Ammon's horn (tissue), 1 donor: ENCODE measurements at regions not wholly inside any gene's neighbourhood (a gene's known extent, or its start where the extent isn't known, plus 50 kb on each side); places are given as distances from the start of the nearest gene placed in this dataset.
"Not testable (repeated sequence)": the region's sequence is repeated elsewhere in the genome, so short reads cannot be mapped to it uniquely, and the experiment has no call there.

Experiments
- DNase-seq: peaks from one replicate; pipeline ENCODE4 v3.0.0-alpha.2; 2016; ENCODE audit warnings: low spot score

DNA sequence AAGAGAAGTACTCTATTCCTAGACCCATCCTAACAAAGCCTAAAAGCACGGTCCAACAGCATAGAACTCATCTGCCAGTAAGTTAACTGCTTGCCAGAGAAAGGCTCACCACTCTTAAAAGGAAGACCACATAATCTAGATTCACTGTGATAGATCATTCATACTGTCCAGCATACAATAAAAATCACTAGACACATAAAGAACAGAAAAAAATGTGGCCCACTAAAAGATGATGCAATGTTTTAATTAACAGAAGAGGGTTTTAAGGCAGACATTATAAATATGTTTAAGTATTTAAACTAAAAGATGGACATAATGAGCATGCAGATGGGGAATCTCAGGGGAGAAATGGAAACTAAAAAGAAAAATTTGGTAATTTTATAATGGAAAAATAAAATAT lies 157.5 kb upstream of the CDH4 start:
- no peak for DNase-seq

DNA sequence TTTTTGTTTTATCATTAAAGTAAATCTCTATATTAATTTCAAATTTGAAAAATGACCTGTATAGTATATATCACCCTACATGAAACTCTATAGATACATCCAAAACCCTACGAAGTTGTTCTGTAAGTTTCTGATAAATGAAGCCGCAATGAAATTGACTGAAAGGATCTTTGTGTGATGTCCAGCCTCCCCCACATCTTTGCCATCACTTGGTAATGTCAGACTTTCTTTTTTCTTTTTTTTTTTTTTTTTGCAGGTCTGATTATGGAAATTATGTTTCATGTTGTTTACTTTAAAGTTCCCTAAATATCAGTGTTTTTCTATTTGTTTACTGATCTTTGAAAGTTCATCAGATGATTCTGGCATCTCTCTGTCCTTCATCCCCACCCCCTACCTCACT lies 155.6 kb upstream of the CDH4 start:
- no peak for DNase-seq

GRCh38 chr20:61099806-61100205 lies 152.3 kb upstream of the CDH4 start:
- DNase-seq, result peak; percentile 5

DNA sequence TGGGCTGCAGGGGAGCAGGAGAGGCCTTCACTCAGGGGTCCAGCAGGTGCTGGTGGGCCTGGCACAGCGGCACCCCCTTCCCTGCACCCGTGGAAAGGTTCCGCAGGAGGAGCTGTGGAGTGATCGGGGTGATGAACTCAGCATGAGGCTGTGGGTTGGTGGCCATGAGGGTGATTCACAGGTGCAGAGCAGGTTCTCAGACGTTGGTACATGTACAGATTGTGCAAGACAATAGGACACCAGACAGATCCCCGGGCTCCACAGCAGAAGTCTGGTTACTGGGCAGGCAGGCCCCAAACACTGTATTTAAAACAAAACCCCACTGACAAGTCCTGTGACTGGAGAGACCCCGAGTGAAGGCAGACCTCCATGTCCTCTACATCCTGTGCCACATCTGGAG lies 151.6 kb upstream of the CDH4 start:
- DNase-seq, result no peak

DNA sequence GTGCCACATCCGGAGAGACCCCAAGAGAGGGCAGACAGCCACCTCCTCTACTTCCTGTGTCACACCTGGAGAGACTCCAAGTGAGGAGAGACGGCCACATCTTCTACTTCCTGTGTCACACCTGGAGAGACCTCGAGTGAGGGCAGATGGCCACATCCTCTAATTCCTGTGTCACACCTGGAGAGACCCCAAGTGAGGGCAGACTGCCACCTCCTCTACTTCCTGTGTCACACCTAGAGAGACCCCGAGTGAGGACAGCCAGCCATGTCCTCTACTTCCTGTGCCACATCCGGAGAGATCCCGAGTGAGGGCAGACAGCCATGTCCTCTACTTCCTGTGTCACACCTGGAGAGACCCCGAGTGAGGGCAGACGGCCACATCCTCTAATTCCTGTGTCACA lies 150.7 kb upstream of the CDH4 start:
- DNase-seq, result not testable (repeated sequence)

DNA sequence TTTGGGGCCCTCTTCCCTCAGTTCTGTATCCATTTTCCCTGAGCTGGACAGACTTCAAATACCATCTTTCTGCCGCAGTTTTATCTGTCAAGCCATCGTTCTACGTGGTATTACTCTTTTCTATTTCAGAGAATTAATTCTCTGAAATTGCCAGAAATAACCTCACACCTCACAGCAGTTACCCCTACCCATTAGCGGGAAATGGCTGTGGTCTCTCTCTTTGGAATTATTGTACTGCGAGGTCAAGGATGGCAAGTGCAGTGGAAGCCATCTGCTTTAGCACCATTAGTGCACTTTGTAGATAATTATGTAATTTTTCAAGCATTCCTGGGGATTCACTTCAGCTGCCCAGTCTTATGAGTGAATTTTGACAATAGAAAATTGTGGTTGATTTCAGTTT lies 147.8 kb upstream of the CDH4 start:
- DNase-seq, result no peak

DNA sequence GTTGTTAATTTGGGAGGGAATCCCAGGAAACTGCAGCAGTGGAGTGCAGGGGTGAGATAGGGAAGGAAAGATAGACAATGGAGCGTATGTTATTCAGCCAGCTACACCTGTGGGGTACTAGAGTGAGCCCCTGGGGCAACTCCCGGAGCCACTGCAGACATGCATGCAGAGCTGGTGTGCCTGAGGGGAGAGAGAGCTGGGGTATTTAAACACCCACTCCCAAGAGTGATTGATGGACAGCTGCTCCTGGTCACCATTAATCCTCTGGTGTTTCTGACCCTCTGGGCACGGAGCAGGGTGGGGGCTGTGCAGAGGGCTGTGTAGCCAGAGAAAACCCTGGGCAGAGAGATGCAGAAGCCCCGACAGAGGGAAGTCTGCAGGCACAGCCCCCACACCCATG lies 146.7 kb upstream of the CDH4 start:
- no peak for DNase-seq

- DNase-seq, result no peak
These were observed 145.6 kb upstream of the CDH4 start for GRCh38 chr20:61106438-61106837.

GRCh38 chr20:61109221-61109805 lies 142.7 kb upstream of the CDH4 start:
- DNase-seq, result no peak

DNA sequence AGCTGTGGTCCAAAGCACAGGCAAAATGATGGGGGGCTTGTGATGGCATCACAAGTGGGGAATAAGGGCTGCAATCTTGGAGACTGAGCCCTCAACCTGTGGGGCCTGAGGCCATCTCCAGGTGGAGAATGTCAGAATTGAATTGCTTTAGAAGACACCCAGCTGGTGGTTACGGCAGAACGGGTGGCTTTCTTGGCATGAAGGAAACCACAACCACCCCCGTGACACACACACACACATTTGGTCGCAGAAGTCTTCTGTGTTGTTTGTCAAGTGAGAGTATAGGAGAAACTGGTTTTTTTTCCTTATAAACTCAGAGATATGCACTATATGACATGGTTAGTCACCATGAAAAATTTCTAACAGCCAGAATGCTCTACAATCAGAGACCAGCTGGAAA lies 139.5 kb upstream of the CDH4 start:
- DNase-seq, result no peak

DNA sequence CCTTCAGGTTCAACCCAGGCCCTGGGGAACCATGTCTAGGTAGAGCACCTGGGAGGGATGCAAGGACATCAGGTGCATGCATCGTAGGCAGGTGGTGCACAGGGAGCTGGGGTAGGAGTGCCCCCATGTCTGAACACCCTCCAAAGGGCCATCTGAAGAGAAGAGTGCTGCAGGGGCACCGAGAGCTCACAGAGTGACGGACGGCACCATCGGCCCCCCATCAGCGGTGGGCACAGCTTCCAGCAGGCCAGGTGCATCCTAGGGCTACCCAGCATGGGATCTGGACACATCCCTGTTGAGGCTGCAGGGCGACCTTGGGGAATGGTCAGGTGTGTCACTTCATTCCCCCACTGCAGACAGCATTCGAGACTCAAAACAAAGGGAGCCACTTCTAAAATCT lies 138.3 kb upstream of the CDH4 start:
- DNase-seq, result no peak

- no peak for DNase-seq
These were observed 137.4 kb upstream of the CDH4 start for GRCh38 chr20:61114493-61115175.

- DNase-seq, result no peak
These were observed 136.5 kb upstream of the CDH4 start for GRCh38 chr20:61115364-61116065.

DNA sequence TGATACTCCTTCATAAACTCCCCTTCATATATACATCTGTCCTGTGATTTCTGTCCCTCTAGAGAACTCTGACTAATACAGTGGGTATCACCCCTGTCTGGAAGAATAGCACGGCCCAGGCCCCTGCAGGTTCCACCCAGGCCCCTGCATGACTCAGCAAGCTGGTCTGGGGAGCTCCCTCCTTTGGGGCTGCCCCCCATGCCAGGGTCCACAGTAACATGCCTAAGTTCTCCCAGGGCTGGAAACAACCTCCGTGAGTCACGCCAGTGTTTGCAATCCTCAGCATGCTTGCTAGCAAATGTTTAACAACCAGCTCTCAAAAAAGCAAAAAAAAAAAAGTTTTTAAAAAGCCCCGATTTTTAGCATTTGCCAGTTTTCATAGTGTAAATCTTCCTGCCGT lies 134.3 kb upstream of the CDH4 start:
- no peak for DNase-seq

- DNase-seq, result no peak
These were observed 133.4 kb upstream of the CDH4 start for GRCh38 chr20:61118429-61119224.

DNA sequence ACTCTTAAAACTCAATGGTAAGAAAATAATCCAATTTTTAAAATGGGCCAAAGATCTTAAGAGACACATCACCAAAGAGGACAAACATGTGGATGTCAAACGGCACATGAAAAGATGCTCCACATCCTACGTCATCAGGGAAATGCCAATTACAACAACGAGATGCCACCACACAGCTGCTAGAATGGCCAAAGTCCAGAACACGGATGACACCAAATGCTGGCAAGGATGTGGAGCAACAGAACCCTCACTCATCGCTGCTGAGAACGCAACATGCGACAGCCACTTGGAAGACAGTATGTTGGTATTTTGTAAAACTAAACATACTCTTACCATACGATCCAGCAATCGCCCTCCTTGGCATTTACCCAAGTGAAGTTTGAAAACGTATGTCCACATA lies 132.8 kb upstream of the CDH4 start:
- DNase-seq, result no peak

DNA sequence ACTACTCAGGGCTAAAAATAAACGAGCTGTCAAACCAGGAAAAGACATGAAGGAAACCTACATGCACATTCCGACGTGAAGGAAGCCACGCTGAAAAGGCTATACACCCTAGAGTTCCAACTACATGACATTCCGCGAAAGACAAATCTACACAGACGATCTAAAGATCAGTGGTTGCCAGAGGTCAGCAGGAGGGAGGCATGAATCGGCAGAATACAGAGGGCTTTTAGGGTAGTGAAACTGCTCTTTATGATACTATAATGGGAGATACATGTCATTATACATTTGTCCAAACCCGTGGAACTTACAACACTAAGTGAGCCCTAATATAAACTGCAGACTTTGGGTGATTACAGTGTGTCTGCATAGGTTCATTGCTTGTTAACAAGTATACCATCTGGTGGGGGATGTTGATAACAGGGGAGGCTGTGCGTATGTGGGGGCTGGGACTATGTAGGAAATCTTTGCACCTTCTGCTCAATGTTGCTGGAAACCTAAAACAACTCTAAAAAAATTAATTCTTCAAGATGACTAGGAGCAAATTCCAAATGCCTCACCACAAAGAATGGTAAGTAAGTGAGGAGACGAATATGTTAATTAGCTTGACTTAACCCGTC lies 132.2 kb upstream of the CDH4 start:
- DNase-seq, result no peak

DNA sequence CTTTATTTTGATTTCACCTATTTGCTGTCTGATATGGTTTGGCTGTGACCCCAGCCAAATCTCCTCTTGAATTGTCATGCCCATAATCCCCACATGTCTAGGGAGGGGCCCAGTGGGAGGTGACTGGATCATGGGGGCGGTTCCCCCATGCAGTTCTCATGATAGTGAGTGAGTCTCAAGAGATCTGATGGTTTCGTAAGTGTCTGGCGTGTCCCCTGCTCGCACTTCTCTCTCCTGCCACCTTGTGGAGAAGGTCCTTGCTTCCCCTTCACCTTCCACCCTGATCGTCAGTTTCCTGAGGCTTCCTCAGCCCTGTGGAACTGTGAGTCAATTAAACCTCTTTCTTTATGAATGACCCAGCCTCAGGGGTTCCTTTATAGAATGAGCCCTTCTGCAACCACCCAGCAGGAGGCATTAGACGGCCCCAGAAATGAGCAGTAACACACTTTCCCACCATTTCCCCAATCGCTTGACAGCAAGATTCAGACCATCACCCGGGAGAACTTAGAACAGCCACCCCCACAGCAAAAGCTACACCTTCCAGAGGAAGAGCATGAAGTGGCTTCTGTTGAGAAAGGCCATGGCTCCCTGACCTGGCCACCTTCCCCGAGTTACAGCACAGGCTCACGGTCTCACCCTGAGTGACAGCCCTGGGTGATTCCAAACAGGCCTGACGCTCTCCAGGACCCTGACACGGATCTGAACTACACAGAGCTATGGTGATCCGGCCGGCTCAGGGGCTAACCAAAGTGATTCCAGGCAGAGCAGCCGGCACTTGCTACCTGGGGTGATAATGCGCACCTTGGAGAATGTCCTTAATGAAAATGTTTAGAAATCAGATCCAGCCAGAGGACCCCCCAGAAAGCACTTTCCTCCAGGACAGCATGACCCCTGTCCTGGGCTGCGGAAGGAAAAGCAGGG lies 131.2 kb upstream of the CDH4 start:
- peak; percentile 68 for DNase-seq

DNA sequence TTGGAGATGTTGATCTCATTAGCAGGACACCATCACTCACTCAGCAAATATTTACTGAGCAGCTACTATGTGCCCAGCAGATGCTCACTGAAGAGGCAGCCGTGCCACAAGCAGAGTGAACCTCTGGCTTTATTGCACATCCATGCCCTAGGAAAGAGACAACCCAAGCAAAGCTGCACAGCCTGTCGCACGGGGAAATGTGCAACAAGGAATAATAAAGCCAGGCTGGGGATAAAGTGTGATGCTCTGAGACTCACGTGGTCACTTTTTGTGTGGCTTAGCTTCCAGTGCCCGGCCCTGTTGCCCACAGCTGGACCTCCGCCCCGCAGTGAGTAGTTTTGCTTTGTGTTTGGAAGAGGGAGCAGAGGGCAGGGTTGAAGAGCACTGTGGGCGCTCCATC lies 130.4 kb upstream of the CDH4 start:
- no peak for DNase-seq

DNA sequence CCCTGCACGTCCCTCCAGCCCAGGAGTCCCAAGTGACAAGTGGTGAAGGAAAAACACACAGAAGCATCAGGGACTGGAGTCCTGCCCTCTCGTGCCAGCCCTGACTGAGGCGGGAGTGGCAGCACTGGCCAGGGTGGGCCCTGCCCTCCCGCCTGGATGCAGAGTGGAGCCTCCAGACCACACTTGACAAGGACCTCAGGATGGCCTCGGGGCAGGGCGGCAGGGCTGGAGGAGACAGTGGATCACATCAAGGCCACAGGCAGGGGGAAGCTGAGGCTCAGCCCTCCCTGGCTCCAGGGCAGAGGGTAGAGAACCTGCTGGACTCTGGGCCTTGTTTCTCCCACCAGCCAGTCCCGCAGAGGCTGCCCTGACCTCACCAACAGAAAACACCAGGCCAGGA lies 128.8 kb upstream of the CDH4 start:
- no peak for DNase-seq

DNA sequence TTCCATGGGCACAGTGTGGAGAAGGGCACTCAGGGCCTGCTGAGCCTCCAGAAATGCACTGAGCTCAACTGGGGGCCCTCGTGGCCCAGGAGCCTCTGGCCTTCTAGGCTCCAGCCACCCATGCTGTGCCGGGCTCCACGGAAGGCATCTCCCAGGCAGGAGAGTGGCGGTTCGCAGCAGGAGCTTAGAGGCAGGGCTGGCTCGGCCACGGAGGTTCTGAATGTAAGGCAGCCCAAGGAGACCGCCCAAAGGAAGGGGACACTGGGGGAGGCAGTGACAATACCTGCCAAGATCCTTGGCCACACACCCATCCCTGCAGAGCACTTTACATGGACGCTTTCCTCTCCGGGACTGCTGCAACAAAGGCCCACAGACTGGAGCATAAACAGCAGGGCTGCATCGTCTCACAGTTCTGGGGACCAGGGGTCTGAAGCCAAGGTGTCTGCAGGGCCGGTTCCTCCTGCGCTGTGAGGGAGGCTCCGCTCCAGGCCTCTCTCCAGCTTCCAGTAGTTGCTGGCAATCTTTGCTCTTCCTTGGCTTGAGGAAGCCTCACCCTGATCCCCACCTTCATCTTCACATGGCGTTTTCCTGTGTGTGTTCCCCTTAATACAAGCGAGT lies 128.2 kb upstream of the CDH4 start:
- DNase-seq, result no peak
